Activated CD8-positive, alpha-beta T cell treated with anti-CD3 and anti-CD28 coated beads, Interleukin-2, amount 10 ng/mL, durations not matched to agents 7 days and 5 days (primary cell): ENCODE measurements at regions not wholly inside any gene's neighbourhood (a gene's known extent, or its start where the extent isn't known, plus 50 kb on each side); places are given as distances from the start of the nearest gene placed in this dataset.
"Not testable (repeated sequence)": the region's sequence is repeated elsewhere in the genome, so short reads cannot be mapped to it uniquely, and the experiment has no call there.

ENCODE experiments used
- ATAC-seq: fragments of 150-1000 bp; cut with Tn5 transposase; one replicate; pipeline ENCODE4 v1.10.0; 2021; ENCODE audit warnings: moderate library complexity
- CTCF ChIA-PET: fragments of 350-600 bp; sonication (Branson Sonifier 250); formaldehyde crosslinking; loops from one replicate; lab custom pipeline; 2021; ENCODE audit warnings: antibody characterized with exemption; lab: Charles Lee
- POLR2A ChIA-PET: fragments of 350-600 bp; sonication (Branson Sonifier 250); formaldehyde crosslinking; loops from one replicate; lab custom pipeline; 2021; ENCODE audit warnings: antibody characterized with exemption; lab: Charles Lee
- DNase-seq: peaks from one replicate; pipeline ENCODE4 v3.0.0-alpha.2; 2020
- H3K27ac Mint-ChIP-seq: one replicate; pipeline ENCODE4 v1.8.0; 2021; ENCODE audit warnings: mild to moderate bottlenecking, mixed read lengths
- H3K27me3 Mint-ChIP-seq: one replicate; pipeline ENCODE4 v1.8.0; 2021; ENCODE audit warnings: low read depth, mixed read lengths
- H3K36me3 Mint-ChIP-seq: one replicate; pipeline ENCODE4 v1.8.0; 2021; ENCODE audit warnings: low read depth, mixed read lengths
- H3K4me1 Mint-ChIP-seq: one replicate; pipeline ENCODE4 v1.8.0; 2021; ENCODE audit warnings: low read depth, mixed read lengths
- H3K4me3 Mint-ChIP-seq: one replicate; pipeline ENCODE4 v1.8.0; 2021; ENCODE audit warnings: mild to moderate bottlenecking, mixed read lengths
- H3K9me3 Mint-ChIP-seq: one replicate; pipeline ENCODE4 v1.8.0; 2022; ENCODE audit warnings: mixed read lengths; ENCODE audit not compliant: insufficient read depth

DNA sequence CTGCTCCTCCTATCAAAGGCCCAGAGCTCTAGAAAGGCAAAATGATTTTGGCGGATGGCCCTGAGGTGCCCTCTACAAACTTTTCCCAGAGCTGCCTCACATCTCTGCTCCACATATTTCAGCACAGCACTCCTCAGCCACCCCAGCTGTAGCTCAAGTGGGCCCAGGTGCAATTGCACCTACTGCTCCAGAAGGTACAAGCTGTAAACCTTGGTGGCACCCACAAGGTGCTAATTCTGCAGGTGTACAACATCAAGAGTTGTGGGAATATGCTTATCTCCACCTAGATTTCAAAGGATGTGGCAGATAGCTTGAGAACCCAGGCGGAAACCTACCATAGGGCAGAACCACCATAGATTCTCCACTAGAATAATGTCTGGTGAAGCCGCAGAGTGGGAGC is 432.2 kb downstream of the TMEM232 start:
- Mint-ChIP-seq H3K9me3 (no peaks in the 10 kb centered on the region), H3K27me3 (no peaks in the 10 kb centered on the region), H3K36me3 (no peaks in the 10 kb centered on the region), H3K27ac (no peak overlapping the region), H3K4me3 (no peak overlapping the region), H3K4me1 (no peaks in the 10 kb centered on the region)
- DNase-seq (no peak), ATAC-seq (no peak)
- ChIA-PET POLR2A (no interaction called here), CTCF (no interaction called here)

DNA sequence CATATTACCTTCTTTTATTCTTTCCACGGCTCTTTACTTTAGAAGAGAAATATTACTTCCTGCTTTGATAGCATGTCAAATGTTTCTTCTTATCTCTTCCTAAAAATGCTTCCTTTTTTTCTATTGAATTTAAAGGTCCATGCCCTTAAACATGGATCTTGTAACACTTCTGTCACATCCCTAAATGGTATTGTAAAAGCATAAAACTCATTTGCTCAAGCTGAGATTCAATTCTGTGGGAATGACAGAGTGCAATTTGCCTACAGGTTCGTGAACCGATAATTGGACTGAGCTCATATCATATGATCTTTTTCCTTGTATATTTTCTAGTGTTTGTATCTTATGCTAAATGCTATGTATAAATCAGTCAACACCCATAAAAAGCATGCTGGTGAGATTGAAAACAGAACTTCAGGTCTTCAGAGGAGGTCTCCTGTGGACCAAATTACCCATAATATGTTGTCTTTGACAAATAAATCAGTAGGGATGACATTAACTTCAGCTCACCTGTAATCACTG is 429.3 kb downstream of the TMEM232 start:
- Mint-ChIP-seq H3K4me1 (no peaks in the 10 kb centered on the region), H3K9me3 (no peaks in the 10 kb centered on the region), H3K27me3 (no peaks in the 10 kb centered on the region), H3K27ac (no peak overlapping the region), H3K4me3 (no peak overlapping the region), H3K36me3 (no peaks in the 10 kb centered on the region)
- DNase-seq, result no peak
- ChIA-PET CTCF (no interaction called here), POLR2A (no interaction called here)
- ATAC-seq, result no peak

DNA sequence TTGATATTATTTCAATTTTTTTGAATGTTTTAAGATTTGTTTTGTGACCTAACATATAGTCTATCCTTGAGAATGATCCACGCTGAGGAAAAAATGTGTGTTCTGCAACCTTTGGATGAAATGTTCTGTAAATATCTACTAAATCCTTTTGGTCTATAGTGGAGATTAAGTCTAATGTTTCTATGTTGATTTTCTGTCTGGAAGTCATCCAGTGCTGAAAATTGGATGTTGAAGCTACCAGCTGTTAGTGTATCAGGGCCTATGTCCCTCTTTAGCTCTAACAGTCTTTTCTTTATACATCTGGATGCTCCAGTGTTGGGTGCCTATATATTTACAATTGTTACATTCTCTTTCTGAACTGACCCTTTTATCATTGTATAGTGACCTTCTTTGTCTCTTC is 422.3 kb downstream of the TMEM232 start:
- H3K9me3 Mint-ChIP-seq, result peaks cover 5% of the 10 kb centered on the region
- ATAC-seq (no peak), DNase-seq (no peak)
- H3K4me1 Mint-ChIP-seq, result no peaks in the 10 kb centered on the region
- no peaks in the 10 kb centered on the region for H3K27me3 Mint-ChIP-seq
- ChIA-PET CTCF (no interaction called here), POLR2A (no interaction called here)
- no peak overlapping the region for H3K4me3 Mint-ChIP-seq
- no peak overlapping the region for H3K27ac Mint-ChIP-seq
- no peaks in the 10 kb centered on the region for H3K36me3 Mint-ChIP-seq

DNA sequence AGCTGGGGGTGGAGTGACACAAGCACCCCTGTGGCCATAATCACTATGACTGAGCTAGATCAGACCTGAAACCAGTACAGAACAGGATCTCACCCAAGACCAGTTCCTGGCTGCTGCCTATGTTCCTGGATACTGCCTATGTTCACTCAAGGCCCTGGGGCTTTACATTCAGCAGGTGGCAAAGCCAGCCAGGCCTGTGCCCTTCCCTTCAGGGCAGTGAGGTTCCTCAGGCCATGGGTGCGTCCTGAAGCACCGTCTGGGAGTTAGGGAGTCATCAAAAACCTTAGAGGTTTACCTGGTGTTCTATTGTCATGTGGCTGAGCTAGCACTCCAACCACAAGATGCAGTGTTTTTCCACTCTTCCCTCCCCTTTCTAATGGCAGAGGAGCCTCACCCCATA is 419.8 kb downstream of the TMEM232 start:
- ChIA-PET CTCF (no interaction called here), POLR2A (no interaction called here)
- no peak for ATAC-seq
- no peak for DNase-seq
- H3K9me3 Mint-ChIP-seq, result peaks cover 8% of the 10 kb centered on the region
- no peaks in the 10 kb centered on the region for H3K36me3 Mint-ChIP-seq
- H3K27me3 Mint-ChIP-seq, result no peaks in the 10 kb centered on the region
- no peaks in the 10 kb centered on the region for H3K4me1 Mint-ChIP-seq
- no peak overlapping the region for H3K4me3 Mint-ChIP-seq
- no peak overlapping the region for H3K27ac Mint-ChIP-seq

DNA sequence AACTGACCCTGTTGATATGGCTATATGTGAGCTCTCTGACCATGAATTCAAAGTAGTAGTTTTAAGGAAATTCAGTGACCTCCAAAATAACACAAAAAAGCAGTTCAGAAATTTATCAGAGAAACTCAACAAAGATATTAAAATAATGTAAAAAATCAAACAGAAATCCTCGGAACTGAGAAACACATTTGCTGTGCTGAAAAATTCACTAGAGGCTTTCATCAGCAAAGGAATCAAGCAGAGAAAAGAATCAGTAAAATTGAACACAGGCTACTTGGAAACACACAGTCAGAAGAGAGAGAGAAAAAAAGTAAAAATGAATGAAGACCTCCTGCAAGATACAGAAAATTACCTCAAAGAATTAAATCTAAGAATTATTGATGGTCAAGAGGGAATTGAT is 417.2 kb downstream of the TMEM232 start:
- no peak for ATAC-seq
- CTCF ChIA-PET, result no interaction called here

DNA sequence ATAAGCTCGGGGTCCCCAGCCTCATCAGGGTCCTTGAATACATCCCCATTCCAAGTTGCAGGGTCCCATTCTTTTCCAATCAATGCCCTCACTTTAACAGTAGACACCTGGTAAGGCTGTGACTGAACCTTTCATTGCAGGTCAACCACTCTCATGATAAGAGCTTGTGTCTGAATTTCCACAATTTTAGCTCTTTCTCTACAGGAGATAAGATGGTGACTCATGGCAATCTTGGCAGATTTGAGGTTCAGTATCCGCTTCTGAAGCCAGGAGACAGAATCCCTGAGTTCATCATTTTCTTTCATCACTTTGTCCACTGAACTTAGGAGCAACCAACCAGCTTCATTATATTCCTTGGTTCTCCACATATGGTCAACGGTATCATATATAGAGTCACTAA is 409.9 kb downstream of the TMEM232 start:
- H3K4me3 Mint-ChIP-seq, H3K36me3 Mint-ChIP-seq, CTCF ChIA-PET, H3K9me3 Mint-ChIP-seq, H3K27me3 Mint-ChIP-seq, POLR2A ChIA-PET, H3K4me1 Mint-ChIP-seq, H3K27ac Mint-ChIP-seq, ATAC-seq, DNase-seq: not testable (repeated sequence)

More for the DNA sequence above, 417.2 kb downstream of the TMEM232 start:
- peaks cover 8% of the 10 kb centered on the region for H3K9me3 Mint-ChIP-seq
- H3K4me3 Mint-ChIP-seq, result no peak overlapping the region
- POLR2A ChIA-PET, result no interaction called here
- DNase-seq, result no peak
- no peaks in the 10 kb centered on the region for H3K27me3 Mint-ChIP-seq
- H3K27ac Mint-ChIP-seq, result no peak overlapping the region
- no peaks in the 10 kb centered on the region for H3K4me1 Mint-ChIP-seq
- H3K36me3 Mint-ChIP-seq, result no peaks in the 10 kb centered on the region

DNA sequence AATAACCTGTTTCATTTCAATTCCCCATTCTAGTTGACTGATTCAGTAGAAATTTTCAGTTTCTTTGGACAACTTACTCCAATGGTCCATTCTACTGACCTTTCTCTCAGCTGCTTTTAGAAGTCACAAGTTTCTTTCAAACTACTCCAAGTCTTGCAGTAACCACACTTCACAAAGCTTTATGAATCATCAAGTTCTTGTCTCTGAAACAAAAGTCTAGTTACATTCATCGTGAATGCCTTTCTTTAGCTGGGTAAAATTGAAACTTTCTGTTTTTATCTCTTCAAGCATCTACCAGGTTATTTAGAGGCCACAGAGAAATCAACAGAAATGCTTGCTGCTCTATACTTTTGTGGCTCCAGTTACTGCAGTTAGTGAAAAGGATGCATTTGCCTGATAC is 405.4 kb downstream of the TMEM232 start:
- ChIA-PET CTCF (no interaction called here), POLR2A (no interaction called here)
- ATAC-seq (no peak), DNase-seq (no peak)
- H3K27ac Mint-ChIP-seq, result no peak overlapping the region
- no peaks in the 10 kb centered on the region for H3K27me3 Mint-ChIP-seq
- no peaks in the 10 kb centered on the region for H3K9me3 Mint-ChIP-seq
- no peaks in the 10 kb centered on the region for H3K4me1 Mint-ChIP-seq
- no peak overlapping the region for H3K4me3 Mint-ChIP-seq
- no peaks in the 10 kb centered on the region for H3K36me3 Mint-ChIP-seq

DNA sequence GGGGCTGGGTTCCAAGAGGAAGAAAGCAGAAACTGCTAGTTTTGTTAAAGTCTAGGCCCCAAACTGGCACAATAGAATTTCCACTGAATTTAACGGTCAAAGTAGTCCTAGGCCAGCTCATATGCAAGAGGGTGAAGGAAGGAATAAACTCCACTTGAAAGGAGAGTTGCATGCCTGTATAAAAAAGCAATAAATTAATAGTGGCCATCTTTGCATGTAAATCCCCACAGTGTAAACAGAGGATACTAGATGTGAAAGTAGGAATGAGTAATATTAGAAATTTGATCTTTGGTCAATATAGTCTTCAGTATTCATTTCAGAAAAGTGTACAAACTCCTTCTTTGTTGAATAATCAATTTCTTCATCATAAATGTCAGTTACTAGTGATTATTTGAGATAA is 403.1 kb downstream of the TMEM232 start:
- DNase-seq, result no peak
- H3K27ac Mint-ChIP-seq, result no peak overlapping the region
- no peaks in the 10 kb centered on the region for H3K9me3 Mint-ChIP-seq
- no peak overlapping the region for H3K4me3 Mint-ChIP-seq
- H3K36me3 Mint-ChIP-seq, result no peaks in the 10 kb centered on the region
- CTCF ChIA-PET, result no interaction called here
- POLR2A ChIA-PET, result no interaction called here
- H3K27me3 Mint-ChIP-seq, result no peaks in the 10 kb centered on the region
- ATAC-seq, result no peak
- H3K4me1 Mint-ChIP-seq, result no peaks in the 10 kb centered on the region

DNA sequence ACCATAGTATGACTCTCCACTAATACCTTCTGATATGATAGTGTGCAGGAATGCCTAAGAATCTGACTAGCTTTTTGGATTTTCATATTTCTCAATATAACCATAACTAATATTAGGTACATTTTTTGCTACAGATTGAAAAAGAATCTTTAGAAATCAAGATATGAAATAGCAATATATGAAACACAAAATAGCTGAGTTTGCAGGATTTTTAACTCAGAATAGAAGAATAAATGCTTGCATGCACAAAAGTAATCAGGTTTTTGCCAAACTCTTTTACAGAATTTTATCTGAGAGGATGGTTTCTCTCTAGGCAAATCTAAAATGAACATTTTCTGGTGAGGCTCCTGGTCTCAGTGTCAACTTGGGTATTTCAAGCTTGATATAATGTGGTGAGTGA is 402.6 kb downstream of the TMEM232 start:
- Mint-ChIP-seq H3K27ac (no peak overlapping the region), H3K4me1 (no peaks in the 10 kb centered on the region), H3K9me3 (no peaks in the 10 kb centered on the region), H3K36me3 (no peaks in the 10 kb centered on the region), H3K27me3 (no peaks in the 10 kb centered on the region), H3K4me3 (no peak overlapping the region)
- POLR2A ChIA-PET, result no interaction called here
- CTCF ChIA-PET, result no interaction called here
- DNase-seq, result no peak
- ATAC-seq, result no peak

DNA sequence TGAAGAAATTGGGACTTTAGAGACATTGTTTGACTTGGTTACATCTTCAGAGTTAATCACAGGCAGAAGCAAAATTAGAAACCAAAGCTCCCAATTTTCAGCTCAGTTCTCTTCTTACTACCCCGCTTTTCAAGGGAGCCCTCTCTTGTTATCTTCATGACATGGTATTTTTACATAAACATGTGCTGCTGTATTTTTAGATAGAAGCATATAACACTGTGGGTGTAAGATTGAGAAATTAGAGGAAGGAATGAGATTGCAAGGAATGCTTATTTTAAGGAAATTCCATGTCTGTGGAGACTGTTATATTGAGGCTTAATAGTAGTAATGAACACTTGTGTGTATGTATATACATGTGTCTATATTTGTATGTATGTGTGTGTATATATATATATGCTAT is 401.6 kb downstream of the TMEM232 start:
- ATAC-seq (no peak), DNase-seq (no peak)
- H3K36me3 Mint-ChIP-seq, result no peaks in the 10 kb centered on the region
- CTCF ChIA-PET, result no interaction called here
- POLR2A ChIA-PET, result no interaction called here
- H3K27ac Mint-ChIP-seq, result no peak overlapping the region
- H3K4me3 Mint-ChIP-seq, result no peak overlapping the region
- H3K4me1 Mint-ChIP-seq, result no peaks in the 10 kb centered on the region
- H3K9me3 Mint-ChIP-seq, result no peaks in the 10 kb centered on the region
- no peaks in the 10 kb centered on the region for H3K27me3 Mint-ChIP-seq

DNA sequence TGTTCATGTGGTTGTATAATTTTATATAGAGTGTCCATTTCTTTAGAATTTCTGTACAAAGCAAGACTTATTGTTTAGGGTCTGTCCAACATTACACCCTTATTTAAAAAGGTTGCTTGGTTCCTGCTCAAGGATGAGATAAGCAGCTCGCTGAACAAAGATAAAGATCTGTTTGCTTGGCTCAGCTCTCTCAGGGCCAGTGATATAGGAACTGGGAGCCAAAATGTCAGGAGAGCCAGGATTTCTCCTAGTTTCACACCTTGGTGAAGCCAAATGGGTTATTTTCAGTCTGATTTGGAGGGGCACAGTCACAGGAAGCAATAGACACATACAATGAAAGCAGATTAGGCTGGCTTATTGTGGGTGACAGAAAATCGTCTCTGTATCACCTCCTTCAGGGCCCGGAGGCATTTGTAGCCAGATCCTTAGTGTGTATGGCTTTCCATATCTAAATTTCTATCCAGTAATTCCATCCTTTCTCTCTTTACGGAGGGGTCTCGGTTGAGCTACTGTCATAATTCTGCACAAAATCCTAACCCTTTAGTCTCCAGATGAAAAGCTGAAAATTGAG is 396.4 kb downstream of the TMEM232 start:
- DNase-seq, result no peak
- Mint-ChIP-seq H3K4me3 (no peak overlapping the region), H3K27ac (no peak overlapping the region), H3K4me1 (no peaks in the 10 kb centered on the region), H3K36me3 (no peaks in the 10 kb centered on the region), H3K27me3 (no peaks in the 10 kb centered on the region), H3K9me3 (no peaks in the 10 kb centered on the region)
- ChIA-PET POLR2A (interaction anchor here (0.6 kb wide), 1 partner anchor 306 kb away, joined by 3 read pairs; no protein-coding TSS in a partner anchor), CTCF (no interaction called here)
- no peak for ATAC-seq

DNA sequence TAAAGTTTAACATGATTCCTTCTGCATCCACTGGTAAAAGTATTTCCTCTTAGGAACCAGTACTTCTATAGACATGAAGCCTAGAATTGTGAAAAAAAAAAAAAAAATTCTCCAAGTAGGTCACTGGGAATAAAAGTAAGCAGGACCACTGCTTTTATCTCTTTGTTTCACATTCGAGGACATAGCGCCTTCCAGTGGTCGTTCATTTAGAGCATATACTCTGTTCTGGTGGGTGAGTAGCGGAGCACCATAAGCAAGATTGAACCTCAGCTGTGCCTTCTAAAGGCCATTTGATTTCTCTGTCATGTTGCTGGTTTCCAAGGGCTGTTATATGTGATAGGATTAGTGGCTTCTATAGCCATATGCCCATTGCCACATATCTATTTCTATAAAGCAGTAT is 393.1 kb downstream of the TMEM232 start:
- Mint-ChIP-seq H3K27ac (no peak overlapping the region), H3K36me3 (no peaks in the 10 kb centered on the region), H3K9me3 (no peaks in the 10 kb centered on the region), H3K27me3 (no peaks in the 10 kb centered on the region), H3K4me1 (no peaks in the 10 kb centered on the region), H3K4me3 (no peak overlapping the region)
- DNase-seq (no peak), ATAC-seq (no peak)
- CTCF ChIA-PET, result interaction anchor here (0.6 to 1.5 kb wide), 4 partner anchors 613 to 651 kb away, joined by 3 to 5 read pairs (median 3); no protein-coding TSS in a partner anchor
- POLR2A ChIA-PET, result no interaction called here
